C4-2B (cell line): ENCODE measurements at regions not wholly inside any gene's neighbourhood (a gene's known extent, or its start where the extent isn't known, plus 50 kb on each side); places are given as distances from the start of the nearest gene placed in this dataset.

ENCODE experiments used
- ZFX ChIP-seq: fragments of 450-650 bp; IDR thresholded peaks from 2 replicates; pipeline ENCODE4 v1.6.1; 2017
- TF ChIP-seq, protein P1 (sequence below): fragments of 450-650 bp; conservative IDR thresholded peaks from 2 replicates; pipeline ENCODE4 v1.5.1; 2017; ENCODE audit warnings: mild to moderate bottlenecking

DNA sequence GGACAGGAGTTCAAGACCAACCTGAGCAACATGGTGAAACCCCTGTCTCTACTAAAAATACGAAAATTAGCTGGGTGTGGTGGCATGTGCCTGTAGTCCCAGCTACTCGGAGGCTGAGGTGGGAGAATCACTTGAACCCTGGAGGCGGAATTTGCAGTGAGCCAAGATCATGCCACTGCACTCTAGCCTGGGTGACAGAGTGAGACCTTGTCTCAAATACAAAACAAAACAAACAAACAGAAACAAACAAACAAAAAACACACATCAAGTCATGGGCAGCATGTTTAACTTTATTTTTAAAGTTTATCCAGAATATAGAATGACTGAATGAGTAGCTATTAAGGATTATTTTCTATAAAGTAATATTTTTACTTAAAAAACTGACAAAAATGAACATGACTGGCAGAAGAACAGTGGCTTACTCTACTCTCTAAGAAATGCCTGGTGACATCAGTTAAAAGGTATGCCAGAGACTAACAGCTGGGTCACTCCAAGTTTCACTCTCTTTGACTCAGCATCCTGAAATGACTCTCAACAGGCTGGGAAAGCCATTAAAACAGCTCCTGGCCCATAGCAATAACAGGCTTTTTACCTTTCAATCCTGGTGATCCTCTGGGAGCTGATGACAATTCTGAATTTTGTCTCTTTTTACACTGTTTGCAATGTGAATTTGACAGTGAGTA lies 66.1 kb upstream of the FOXN2 start:
- TF ChIP-seq, protein P1, sequence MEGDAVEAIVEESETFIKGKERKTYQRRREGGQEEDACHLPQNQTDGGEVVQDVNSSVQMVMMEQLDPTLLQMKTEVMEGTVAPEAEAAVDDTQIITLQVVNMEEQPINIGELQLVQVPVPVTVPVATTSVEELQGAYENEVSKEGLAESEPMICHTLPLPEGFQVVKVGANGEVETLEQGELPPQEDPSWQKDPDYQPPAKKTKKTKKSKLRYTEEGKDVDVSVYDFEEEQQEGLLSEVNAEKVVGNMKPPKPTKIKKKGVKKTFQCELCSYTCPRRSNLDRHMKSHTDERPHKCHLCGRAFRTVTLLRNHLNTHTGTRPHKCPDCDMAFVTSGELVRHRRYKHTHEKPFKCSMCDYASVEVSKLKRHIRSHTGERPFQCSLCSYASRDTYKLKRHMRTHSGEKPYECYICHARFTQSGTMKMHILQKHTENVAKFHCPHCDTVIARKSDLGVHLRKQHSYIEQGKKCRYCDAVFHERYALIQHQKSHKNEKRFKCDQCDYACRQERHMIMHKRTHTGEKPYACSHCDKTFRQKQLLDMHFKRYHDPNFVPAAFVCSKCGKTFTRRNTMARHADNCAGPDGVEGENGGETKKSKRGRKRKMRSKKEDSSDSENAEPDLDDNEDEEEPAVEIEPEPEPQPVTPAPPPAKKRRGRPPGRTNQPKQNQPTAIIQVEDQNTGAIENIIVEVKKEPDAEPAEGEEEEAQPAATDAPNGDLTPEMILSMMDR, result no peak
- TF ChIP-seq ZFX, result no peak
